H1 (cell line): ENCODE measurements at regions not wholly inside any gene's neighbourhood (a gene's known extent, or its start where the extent isn't known, plus 50 kb on each side); places are given as distances from the start of the nearest gene placed in this dataset.

Experiments
- EP300 ChIP-seq, 2 experiments: IDR thresholded peaks; 1 replicate in 1 of 2; 2 replicates in 1 of 2; pipeline ENCODE4 v1.6.1; 2011 to 2012; ENCODE audit warnings: low read depth in 2 of 2, low read length in 2 of 2, mild to moderate bottlenecking in 2 of 2, borderline replicate concordance in 1 of 2, inconsistent platforms in 1 of 2, moderate library complexity in 1 of 2
- KDM5A ChIP-seq: fragments of 200-600 bp; IDR thresholded peaks from 2 replicates; pipeline ENCODE4 v1.7.1; 2012; ENCODE audit warnings: mild to moderate bottlenecking, low read length, inconsistent platforms, mixed read lengths
- SIRT6 ChIP-seq: IDR thresholded peaks from one replicate; pipeline ENCODE4 v1.7.1; 2012; ENCODE audit warnings: low read length, inconsistent platforms
- SIX5 ChIP-seq: IDR thresholded peaks from 2 replicates; pipeline ENCODE4 v1.6.1; 2011; ENCODE audit warnings: mild to moderate bottlenecking, low read depth, low read length
- TF ChIP-seq, protein P1 (sequence below): IDR thresholded peaks from 2 replicates; pipeline ENCODE4 v1.6.1; 2012; ENCODE audit warnings: inconsistent platforms

DNA sequence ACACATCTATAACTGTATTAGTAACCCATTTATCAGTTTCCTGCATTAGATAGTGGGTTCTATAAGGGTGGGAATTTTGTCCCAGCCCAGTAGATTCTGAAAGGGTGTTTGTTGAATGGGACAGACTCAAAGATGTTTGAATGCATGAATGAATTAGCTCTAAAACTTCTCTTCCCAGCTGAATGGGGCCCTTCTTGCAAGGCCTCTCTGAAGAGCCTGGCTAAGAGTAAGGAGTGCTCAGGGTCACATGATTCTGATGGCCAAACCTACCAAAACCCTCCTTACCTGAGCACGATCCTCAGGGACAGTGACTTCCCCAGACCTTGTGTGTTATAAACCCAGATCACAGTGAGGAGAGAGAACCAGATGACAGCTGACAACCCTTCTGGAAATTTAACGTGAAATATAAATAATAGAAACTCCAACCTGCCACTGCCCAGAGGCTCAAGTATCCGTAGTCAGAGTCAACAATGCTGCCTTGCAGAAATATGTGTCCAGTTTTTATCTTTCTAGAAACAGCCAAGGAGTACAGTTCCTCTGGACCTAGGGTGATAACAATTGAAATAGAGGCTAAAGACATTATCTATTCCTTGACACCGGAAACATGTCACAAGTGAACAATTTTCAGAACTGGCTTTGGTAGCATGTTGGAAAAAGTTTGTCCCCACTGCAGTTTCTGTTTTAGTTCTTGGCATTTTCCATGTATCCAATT, 268.9 kb upstream of the MAF start (continued):
- TF ChIP-seq, protein P1, sequence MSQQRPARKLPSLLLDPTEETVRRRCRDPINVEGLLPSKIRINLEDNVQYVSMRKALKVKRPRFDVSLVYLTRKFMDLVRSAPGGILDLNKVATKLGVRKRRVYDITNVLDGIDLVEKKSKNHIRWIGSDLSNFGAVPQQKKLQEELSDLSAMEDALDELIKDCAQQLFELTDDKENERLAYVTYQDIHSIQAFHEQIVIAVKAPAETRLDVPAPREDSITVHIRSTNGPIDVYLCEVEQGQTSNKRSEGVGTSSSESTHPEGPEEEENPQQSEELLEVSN = no peak
- TF ChIP-seq SIRT6 (no peak), EP300 (IDR thresholded peaks at IDR 0.05; ENCODE audit: borderline replicate concordance in 1 of 2, low read depth in 2 of 2, low read length in 2 of 2) (no peak), KDM5A (no peak), SIX5 (no peak)
